ENCODE measurements at regions not wholly inside any gene's neighbourhood (a gene's known extent, or its start where the extent isn't known, plus 50 kb on each side); places are given as distances from the start of the nearest gene placed in this dataset.

GRCh38 chr10:20976390-20976789 lies 79.3 kb upstream of the NEBL start:
- no peak for TF ChIP-seq CTCF (optimal IDR thresholded peaks at IDR 0.05 in 1 of 3, IDR thresholded peaks at IDR 0.05 in 1 of 3, conservative IDR thresholded peaks at IDR 0.05 in 1 of 3; ENCODE audit: extremely low read depth in 1 of 3, insufficient read depth in 2 of 3, low read length in 3 of 3)
- no peak for TF ChIP-seq EZH2 (IDR thresholded peaks at IDR 0.05; ENCODE audit: low read length)

Measured in keratinocyte (primary cell).